GM23338 (cell line): ENCODE measurements at regions not wholly inside any gene's neighbourhood (a gene's known extent, or its start where the extent isn't known, plus 50 kb on each side); places are given as distances from the start of the nearest gene placed in this dataset.

Source experiments
- ATAC-seq: fragments of 200-7000 bp; cut with Tn5 transposase; 3 replicates; pipeline ENCODE4 v1.9.1; 2020
- DNase-seq: peaks from one replicate; pipeline ENCODE4 v3.0.0-alpha.2; 2015; ENCODE audit warnings: low spot score
- H2AFZ ChIP-seq: fragments of 200-600 bp; sonication (generic); 2 replicates; pipeline ENCODE4 v1.8.0; 2016; ENCODE audit warnings: antibody characterized with exemption, mild to moderate bottlenecking, moderate library complexity
- H3F3A ChIP-seq: fragments of 200-600 bp; sonication (generic); replicated peaks from 2 replicates; pipeline ENCODE4 v1.8.0; 2017; ENCODE audit warnings: antibody characterized with exemption, mixed run types, low read depth
- H3K27ac ChIP-seq: fragments of 200-600 bp; sonication (generic); 2 replicates; pipeline ENCODE4 v1.6.1; 2016; ENCODE audit warnings: low read depth
- H3K27me3 ChIP-seq: fragments of 200-600 bp; sonication (generic); 2 replicates; pipeline ENCODE4 v1.8.0; 2016; ENCODE audit warnings: mild to moderate bottlenecking, mixed run types, moderate library complexity; ENCODE audit not compliant: insufficient read depth
- H3K36me3 ChIP-seq: fragments of 200-600 bp; sonication (generic); 2 replicates; pipeline ENCODE4 v1.8.0; 2016; ENCODE audit warnings: mild to moderate bottlenecking; ENCODE audit not compliant: insufficient read depth
- H3K4me1 ChIP-seq: fragments of 200-600 bp; sonication (generic); 2 replicates; pipeline ENCODE4 v1.8.0; 2016; ENCODE audit warnings: mild to moderate bottlenecking, moderate library complexity; ENCODE audit not compliant: insufficient read depth
- H3K4me2 ChIP-seq: fragments of 200-600 bp; sonication (generic); 2 replicates; pipeline ENCODE4 v1.7.1; 2017; ENCODE audit warnings: mixed run types
- H3K4me3 ChIP-seq: fragments of 200-600 bp; sonication (generic); 2 replicates; pipeline ENCODE4 v1.6.1; 2016; ENCODE audit warnings: mixed run types
- H3K79me2 ChIP-seq: fragments of 200-600 bp; sonication (generic); replicated peaks from 2 replicates; pipeline ENCODE4 v1.8.0; 2017; ENCODE audit warnings: mild to moderate bottlenecking; ENCODE audit not compliant: insufficient read depth
- H3K9me2 ChIP-seq: fragments of 200-600 bp; sonication (generic); 2 replicates; pipeline ENCODE4 v1.8.0; 2017; ENCODE audit not compliant: insufficient read depth
- H4K20me1 ChIP-seq: fragments of 200-600 bp; sonication (generic); replicated peaks from 2 replicates; pipeline ENCODE4 v1.8.0; 2017; ENCODE audit warnings: mild to moderate bottlenecking; ENCODE audit not compliant: insufficient read depth
- H3K27ac Mint-ChIP-seq: 2 replicates; pipeline ENCODE4 v1.8.0; 2020; ENCODE audit warnings: inconsistent platforms, mild to moderate bottlenecking, moderate library complexity, mixed read lengths
- H3K27me3 Mint-ChIP-seq: 3 replicates; pipeline ENCODE4 v1.8.0; 2022; ENCODE audit warnings: low read depth, mild to moderate bottlenecking, moderate library complexity, mixed read lengths, inconsistent platforms; ENCODE audit not compliant: insufficient read depth, poor library complexity
- H3K36me3 Mint-ChIP-seq: 3 replicates; pipeline ENCODE4 v1.8.0; 2021; ENCODE audit warnings: low read depth, mild to moderate bottlenecking, inconsistent platforms, moderate library complexity, mixed read lengths
- H3K4me1 Mint-ChIP-seq: 3 replicates; pipeline ENCODE4 v1.8.0; 2020; ENCODE audit warnings: mild to moderate bottlenecking, inconsistent platforms, mixed read lengths
- H3K4me3 Mint-ChIP-seq: 3 replicates; pipeline ENCODE4 v1.8.0; 2021; ENCODE audit warnings: moderate library complexity, mild to moderate bottlenecking, inconsistent platforms, mixed read lengths
- H3K9me3 Mint-ChIP-seq: 3 replicates; pipeline ENCODE4 v1.8.0; 2020; ENCODE audit warnings: moderate library complexity, mild to moderate bottlenecking, inconsistent platforms, mixed read lengths
- CREB1 ChIP-seq: fragments of 250-450 bp; sonication (Bioruptor Pico); IDR thresholded peaks from 2 replicates; pipeline ENCODE4 v1.5.0; 2020; ENCODE audit warnings: low read depth, mild to moderate bottlenecking, moderate library complexity
- CTCF ChIP-seq, 2 experiments: fragments of 200-600 bp in 1 of 2; sonication (generic) in 1 of 2; conservative IDR thresholded peaks; 2 replicates each; pipeline versions ENCODE4 v1.5.1 to v1.6.1; 2016 to 2017; ENCODE audit warnings: antibody characterized with exemption in 2 of 2, low read depth in 2 of 2, mild to moderate bottlenecking in 2 of 2, moderate library complexity in 1 of 2
- EZH2 ChIP-seq: fragments of 200-600 bp; sonication (generic); IDR thresholded peaks from one replicate; pipeline ENCODE4 v1.8.0; 2017; ENCODE audit warnings: antibody characterized with exemption, mild to moderate bottlenecking, low read depth; ENCODE audit not compliant: unreplicated experiment
- EZH2phosphoT487 ChIP-seq: fragments of 200-600 bp; sonication (generic); IDR thresholded peaks from one replicate; pipeline ENCODE4 v1.8.1; 2018; ENCODE audit warnings: antibody characterized with exemption; ENCODE audit not compliant: unreplicated experiment
- JUNB ChIP-seq: IDR thresholded peaks from one replicate; pipeline ENCODE4 v1.6.1; 2016; ENCODE audit warnings: antibody characterized with exemption; ENCODE audit not compliant: unreplicated experiment
- NANOG ChIP-seq: IDR thresholded peaks from 2 replicates; pipeline ENCODE4 v1.6.1; 2016; ENCODE audit warnings: antibody characterized with exemption, borderline replicate concordance
- POLR2AphosphoS5 ChIP-seq: IDR thresholded peaks from 2 replicates; pipeline ENCODE4 v1.6.1; 2016; ENCODE audit warnings: antibody characterized with exemption, low read depth
- REST ChIP-seq: IDR thresholded peaks from one replicate; pipeline ENCODE4 v1.6.1; 2018; ENCODE audit warnings: antibody characterized with exemption; ENCODE audit not compliant: unreplicated experiment
- STAT1 ChIP-seq: IDR thresholded peaks from one replicate; pipeline ENCODE4 v1.6.1; 2016; ENCODE audit warnings: antibody characterized with exemption; ENCODE audit not compliant: unreplicated experiment
- ZNF114 ChIP-seq: fragments of 250-450 bp; sonication (Bioruptor Pico); IDR thresholded peaks from 2 replicates; pipeline ENCODE4 v1.5.0; 2020; ENCODE audit warnings: mild to moderate bottlenecking, moderate library complexity
- ZNF331 ChIP-seq: fragments of 250-450 bp; sonication (Bioruptor Pico); IDR thresholded peaks from 2 replicates; pipeline ENCODE4 v1.5.0; 2020; ENCODE audit warnings: low read depth, mild to moderate bottlenecking, moderate library complexity
- ZNF462 ChIP-seq: fragments of 250-450 bp; sonication (Bioruptor Pico); IDR thresholded peaks from 2 replicates; pipeline ENCODE4 v1.5.0; 2020; ENCODE audit warnings: mild to moderate bottlenecking, moderate library complexity

- TF ChIP-seq REST (no peak), JUNB (no peak), ZNF331 (CRISPR knock-in tag) (no peak)
Measured at GRCh38 chr18:30819619-30820018, 222.9 kb downstream of the DSC3 start (continued).

GRCh38 chr18:30814446-30814845 is 228.1 kb downstream of the DSC3 start:
- H3K4me1 Mint-ChIP-seq: no peaks in the 10 kb centered on the region
- no peak for ATAC-seq

More at GRCh38 chr18:30814446-30814845, 228.1 kb downstream of the DSC3 start:
- Histone ChIP-seq H3K79me2 (no peaks in the 10 kb centered on the region), H2AFZ (no peak overlapping the region), H3K27ac (no peak overlapping the region), H3K9me2 (no peaks in the 10 kb centered on the region), H3F3A (no peaks in the 10 kb centered on the region), H3K4me2 (no peak overlapping the region), H3K4me1 (no peaks in the 10 kb centered on the region), H3K36me3 (peaks cover 6% of the 10 kb centered on the region), H4K20me1 (no peaks in the 10 kb centered on the region), H3K27me3 (no peaks in the 10 kb centered on the region), H3K4me3 (no peak overlapping the region)
- no peak for DNase-seq
- Mint-ChIP-seq H3K9me3 (peaks cover 20% of the 10 kb centered on the region), H3K4me3 (no peak overlapping the region), H3K36me3 (peaks cover 17% of the 10 kb centered on the region), H3K27ac (no peak overlapping the region), H3K27me3 (no peaks in the 10 kb centered on the region)
- no peak for TF ChIP-seq POLR2AphosphoS5
- no peak for TF ChIP-seq NANOG
- TF ChIP-seq ZNF462 (CRISPR knock-in tag): no peak
- TF ChIP-seq EZH2phosphoT487: no peak
- TF ChIP-seq ZNF114 (CRISPR knock-in tag): no peak
- no peak for TF ChIP-seq EZH2
- TF ChIP-seq CTCF (conservative IDR thresholded peaks at IDR 0.05; ENCODE audit: low read depth in 2 of 2): no peak
- TF ChIP-seq STAT1: no peak
- TF ChIP-seq JUNB: no peak
- no peak for TF ChIP-seq ZNF331 (CRISPR knock-in tag)
- no peak for TF ChIP-seq CREB1 (CRISPR knock-in tag)
